Hepatocyte (in vitro differentiated cells): ENCODE measurements at regions not wholly inside any gene's neighbourhood (a gene's known extent, or its start where the extent isn't known, plus 50 kb on each side); places are given as distances from the start of the nearest gene placed in this dataset.

Experiments used
- CTCF ChIP-seq: fragments of 200-600 bp; sonication (generic); IDR thresholded peaks from 2 replicates; pipeline ENCODE4 v1.5.1; 2016; ENCODE audit warnings: antibody characterized with exemption, mild to moderate bottlenecking; ENCODE audit not compliant: poor library complexity
- EZH2 ChIP-seq: fragments of 200-600 bp; sonication (generic); IDR thresholded peaks from 2 replicates; pipeline ENCODE4 v1.6.1; 2016; ENCODE audit warnings: antibody characterized with exemption, mild to moderate bottlenecking, borderline replicate concordance
- EZH2phosphoT487 ChIP-seq: fragments of 200-600 bp; sonication (generic); IDR thresholded peaks from one replicate; pipeline ENCODE4 v1.6.1; 2018; ENCODE audit warnings: antibody characterized with exemption, mild to moderate bottlenecking, low read depth, moderate library complexity; ENCODE audit not compliant: unreplicated experiment, severe bottlenecking

GRCh38 chr2:145416640-145417039 is 896.7 kb upstream of the ZEB2 start:
- TF ChIP-seq CTCF (no peak), EZH2phosphoT487 (no peak), EZH2 (no peak)
